PC-9 (cell line): ENCODE measurements at regions not wholly inside any gene's neighbourhood (a gene's known extent, or its start where the extent isn't known, plus 50 kb on each side); places are given as distances from the start of the nearest gene placed in this dataset.
"Not testable (repeated sequence)": the region's sequence is repeated elsewhere in the genome, so short reads cannot be mapped to it uniquely, and the experiment has no call there.

Experiments used
- CTCF ChIP-seq: fragments of 200-600 bp; sonication (generic); conservative IDR thresholded peaks from 2 replicates; pipeline ENCODE4 v1.6.1; 2017; ENCODE audit warnings: mixed run types, antibody characterized with exemption, mild to moderate bottlenecking, moderate library complexity
- EZH2 ChIP-seq: fragments of 200-600 bp; sonication (generic); IDR thresholded peaks from 2 replicates; pipeline ENCODE4 v1.8.0; 2017; ENCODE audit warnings: antibody characterized with exemption, low read depth

GRCh38 chr20:29066341-29066740 is 2191.1 kb upstream of the DEFB115 start:
- TF ChIP-seq CTCF, EZH2: not testable (repeated sequence)
